ENCODE measurements at regions not wholly inside any gene's neighbourhood (a gene's known extent, or its start where the extent isn't known, plus 50 kb on each side); places are given as distances from the start of the nearest gene placed in this dataset.

GRCh38 chr21:16552880-16553279 lies 823.1 kb downstream of the USP25 start:
- DNase-seq: no peak

GRCh38 chr21:16554503-16554902 lies 824.7 kb downstream of the USP25 start:
- no peak for DNase-seq

GRCh38 chr21:16563116-16563515 lies 833.3 kb downstream of the USP25 start:
- no peak for DNase-seq

- DNase-seq: no peak
These were observed 834.0 kb downstream of the USP25 start for GRCh38 chr21:16563795-16564194.

- no peak for DNase-seq
These were observed 838.5 kb downstream of the USP25 start for GRCh38 chr21:16568244-16568643.

- no peak for DNase-seq
These were observed 838.9 kb downstream of the USP25 start for GRCh38 chr21:16568661-16569060.

GRCh38 chr21:16569679-16570078 lies 839.9 kb downstream of the USP25 start:
- DNase-seq: no peak

GRCh38 chr21:16570171-16570570 lies 840.4 kb downstream of the USP25 start:
- DNase-seq: no peak

GRCh38 chr21:16570856-16571255 lies 841.1 kb downstream of the USP25 start:
- no peak for DNase-seq

- DNase-seq: no peak
These were observed 841.8 kb downstream of the USP25 start for GRCh38 chr21:16571594-16571993.

GRCh38 chr21:16572032-16572431 lies 842.2 kb downstream of the USP25 start:
- DNase-seq: no peak

- no peak for DNase-seq
These were observed 843.8 kb downstream of the USP25 start for GRCh38 chr21:16573578-16573977.

- DNase-seq: no peak
These were observed 848.2 kb downstream of the USP25 start for GRCh38 chr21:16577975-16578374.

GRCh38 chr21:16578912-16579311 lies 849.1 kb downstream of the USP25 start:
- no peak for DNase-seq

GRCh38 chr21:16579538-16579937 lies 849.8 kb downstream of the USP25 start:
- no peak for DNase-seq

GRCh38 chr21:16580661-16581060 lies 850.9 kb downstream of the USP25 start:
- DNase-seq: no peak

GRCh38 chr21:16583556-16583955 lies 853.8 kb downstream of the USP25 start:
- DNase-seq: no peak

GRCh38 chr21:16584756-16585155 lies 855.0 kb downstream of the USP25 start:
- DNase-seq: no peak

GRCh38 chr21:16585896-16586295 lies 856.1 kb downstream of the USP25 start:
- DNase-seq: no peak

GRCh38 chr21:16587141-16587581 lies 857.4 kb downstream of the USP25 start:
- no peak for DNase-seq

GRCh38 chr21:16587681-16588375 lies 858.0 kb downstream of the USP25 start:
- DNase-seq: no peak

GRCh38 chr21:16588433-16588860 lies 858.7 kb downstream of the USP25 start:
- DNase-seq: no peak

- DNase-seq: no peak
These were observed 859.5 kb downstream of the USP25 start for GRCh38 chr21:16589006-16589898.

GRCh38 chr21:16590186-16590585 lies 860.4 kb downstream of the USP25 start:
- DNase-seq: no peak

Measured in T-helper 9 cell (primary cell).